ENCODE measurements at regions not wholly inside any gene's neighbourhood (a gene's known extent, or its start where the extent isn't known, plus 50 kb on each side); places are given as distances from the start of the nearest gene placed in this dataset.

- no peak for TF ChIP-seq POLR2A (IDR thresholded peaks at IDR 0.05)
- no peak for TF ChIP-seq CTCF (IDR thresholded peaks at IDR 0.05)
Observed at GRCh38 chr11:129302386-129303101, 73.1 kb upstream of the BARX2 start.
